Occipital lobe (tissue), 1 donor: ENCODE measurements at regions not wholly inside any gene's neighbourhood (a gene's known extent, or its start where the extent isn't known, plus 50 kb on each side); places are given as distances from the start of the nearest gene placed in this dataset.

Source experiments
- DNase-seq: peaks from one replicate; lab custom pipeline; 2025; lab: John Stamatoyannopoulos, UW

DNA sequence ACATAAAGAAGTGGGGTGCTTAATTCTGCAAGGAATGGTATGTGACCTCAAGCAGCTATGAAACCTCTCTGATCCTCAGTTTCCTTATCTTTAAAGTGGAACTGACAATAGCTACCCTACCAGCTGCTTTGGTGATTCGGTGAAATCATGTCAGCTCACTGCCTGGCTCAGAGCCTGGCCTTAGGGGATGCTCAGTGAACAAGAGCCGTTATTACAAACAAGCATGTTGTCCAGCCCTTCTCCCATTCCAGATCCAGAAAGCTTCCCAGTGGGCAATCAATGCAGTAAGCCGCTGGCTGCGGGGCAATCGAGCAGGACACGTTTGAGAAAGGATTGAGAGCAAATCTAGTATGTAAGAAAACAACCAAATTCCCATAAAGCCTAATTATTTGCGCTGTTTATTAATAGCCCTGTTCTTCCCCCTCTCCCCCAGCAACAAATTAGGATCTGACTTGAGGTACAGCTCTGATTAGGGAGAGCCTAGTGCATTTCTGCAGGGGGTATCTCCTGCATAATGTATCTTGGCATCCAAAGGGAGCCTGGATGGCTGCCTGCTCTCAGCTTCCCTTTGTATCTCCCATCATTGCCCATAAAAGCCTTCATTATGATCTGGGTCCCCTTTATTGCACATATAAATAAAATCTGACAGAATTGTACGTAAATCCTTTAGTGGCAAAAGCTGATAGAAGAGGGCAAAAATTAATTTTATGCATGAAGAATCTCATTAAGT, 371.4 kb downstream of the TMEM232 start:
- no peak for DNase-seq

DNA sequence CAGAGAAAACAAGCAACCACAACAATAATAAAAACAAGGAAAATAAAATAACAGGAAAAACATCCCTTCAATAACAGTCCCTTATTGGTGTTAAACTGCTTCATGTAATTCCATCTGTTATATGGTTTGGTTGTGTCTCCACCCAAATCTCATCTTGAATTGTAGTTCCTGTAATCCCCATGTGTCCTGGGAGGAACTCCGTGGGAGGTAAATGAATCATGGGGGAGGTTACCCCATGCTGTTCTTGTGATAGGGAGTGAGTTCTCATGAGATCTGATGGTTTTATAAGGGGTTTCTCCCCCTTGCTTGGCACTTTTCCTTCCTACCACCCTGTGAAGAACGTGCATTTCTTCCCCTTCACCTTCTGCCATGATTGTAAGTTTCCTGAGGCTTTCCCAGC, 369.8 kb downstream of the TMEM232 start:
- DNase-seq, result no peak

DNA sequence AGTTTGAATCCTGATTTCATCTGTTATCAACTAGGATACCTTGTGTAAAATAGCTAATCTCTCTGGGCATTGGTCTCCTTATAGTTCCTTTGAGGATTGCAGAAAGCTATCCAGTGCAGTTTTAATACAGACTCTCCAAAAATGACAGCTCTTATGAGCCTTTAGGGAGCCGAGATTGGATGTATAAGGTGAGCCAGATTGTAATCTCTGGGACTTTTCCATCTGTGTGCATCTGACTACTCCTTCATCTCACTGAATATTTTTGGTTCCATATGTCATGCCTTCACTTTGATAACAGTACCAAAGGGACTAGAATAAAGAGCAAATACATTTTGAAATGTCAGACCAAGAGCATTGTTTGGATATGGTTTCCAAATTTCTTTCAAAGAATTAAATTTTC, 367.2 kb downstream of the TMEM232 start:
- no peak for DNase-seq

DNA sequence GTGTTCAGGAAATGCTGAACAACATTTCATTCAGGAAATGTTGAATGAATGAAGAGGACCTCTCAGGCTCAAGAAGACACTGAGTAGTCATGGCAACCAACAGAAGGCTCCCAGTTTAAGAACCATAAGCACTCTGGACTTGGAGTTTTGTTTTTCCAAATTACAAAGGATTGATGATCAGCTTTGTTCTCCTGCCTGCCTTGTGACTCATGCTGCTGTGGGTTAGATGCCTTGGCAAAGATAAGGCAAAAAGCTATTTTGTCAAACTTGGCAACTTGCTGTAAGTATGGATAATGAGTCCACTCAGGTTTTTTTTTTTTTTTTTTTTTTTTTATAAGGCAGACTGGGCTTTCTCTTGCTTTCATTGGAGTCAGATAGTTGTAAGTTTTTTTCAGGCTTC, 365.0 kb downstream of the TMEM232 start:
- no peak for DNase-seq

DNA sequence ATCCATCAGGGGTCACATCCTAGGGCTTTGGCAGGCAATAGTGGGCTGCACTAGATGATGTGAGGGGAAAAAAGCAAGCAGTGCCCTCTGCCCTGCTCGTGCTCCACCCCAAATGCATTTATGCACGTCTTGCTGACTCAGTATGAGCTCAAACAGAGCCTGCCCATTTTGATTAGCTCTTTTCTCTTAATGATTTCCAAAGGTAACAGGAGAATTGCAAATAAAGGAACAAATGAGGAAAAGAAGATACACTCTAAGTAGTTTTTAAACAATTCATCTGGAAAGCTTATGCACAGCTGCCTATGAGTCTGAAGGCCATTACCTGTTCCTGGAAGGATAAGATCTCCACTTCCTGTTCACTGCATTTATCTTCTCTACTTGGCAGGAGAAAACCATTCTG, 364.2 kb downstream of the TMEM232 start:
- DNase-seq, result no peak

DNA sequence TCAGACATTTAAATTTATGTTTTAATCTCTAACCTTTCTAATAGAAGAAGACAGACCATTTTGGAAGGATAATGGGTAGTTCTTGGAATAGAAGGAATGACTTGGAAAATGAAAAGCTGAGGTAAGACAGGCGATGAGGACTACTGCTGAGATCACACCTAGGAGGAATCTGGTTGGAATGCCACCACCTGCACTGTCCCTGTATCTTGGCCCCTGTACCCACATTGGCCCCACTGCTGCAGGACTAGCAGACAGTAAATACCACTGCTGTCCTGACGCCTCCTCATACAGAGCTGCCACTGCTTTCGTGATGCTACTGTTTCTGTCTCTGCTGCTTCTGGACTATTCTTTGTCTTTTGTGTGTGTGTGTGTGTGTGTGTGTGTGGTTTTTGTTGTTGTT, 359.8 kb downstream of the TMEM232 start:
- DNase-seq, result no peak
